HG02981 (cell line): ENCODE measurements at regions not wholly inside any gene's neighbourhood (a gene's known extent, or its start where the extent isn't known, plus 50 kb on each side); places are given as distances from the start of the nearest gene placed in this dataset.
"Not testable (repeated sequence)": the region's sequence is repeated elsewhere in the genome, so short reads cannot be mapped to it uniquely, and the experiment has no call there.

Experiments
- ATAC-seq: cut with Tn5 transposase; IDR thresholded peaks from one replicate; pipeline ENCODE4 v1.9.1; 2021; ENCODE audit warnings: mild to moderate bottlenecking, moderate library complexity; ENCODE audit not compliant: unreplicated experiment

DNA sequence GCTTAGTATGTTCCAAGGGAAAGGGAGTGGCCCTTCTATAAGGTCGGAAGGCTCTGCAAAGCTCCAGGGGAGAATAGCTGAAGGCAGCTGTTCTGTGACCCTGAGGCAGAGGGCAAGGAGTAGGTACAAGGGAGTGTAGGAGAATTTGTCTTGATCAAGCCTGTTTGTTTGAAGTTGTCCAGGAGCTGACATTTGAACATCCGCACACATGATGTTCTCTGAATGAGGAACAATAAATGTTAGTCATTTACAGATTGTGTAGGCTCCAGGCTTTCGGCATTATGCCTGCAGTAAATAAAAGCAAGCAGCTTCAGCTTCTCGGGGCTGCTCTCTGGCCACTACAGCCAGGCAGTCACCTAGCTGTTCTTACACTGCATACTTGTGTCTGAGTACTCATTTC lies 52.7 kb downstream of the CTAGE6 start:
- not testable (repeated sequence) for ATAC-seq

GRCh38 chr7:143700759-143701699 lies 56.5 kb downstream of the CTAGE6 start:
- ATAC-seq = peak; percentile 99
